GM18858 (cell line): ENCODE measurements at regions not wholly inside any gene's neighbourhood (a gene's known extent, or its start where the extent isn't known, plus 50 kb on each side); places are given as distances from the start of the nearest gene placed in this dataset.
"Not testable (repeated sequence)": the region's sequence is repeated elsewhere in the genome, so short reads cannot be mapped to it uniquely, and the experiment has no call there.

Experiments used
- ATAC-seq: cut with Tn5 transposase; IDR thresholded peaks from one replicate; pipeline ENCODE4 v1.9.1; 2021; ENCODE audit not compliant: unreplicated experiment

DNA sequence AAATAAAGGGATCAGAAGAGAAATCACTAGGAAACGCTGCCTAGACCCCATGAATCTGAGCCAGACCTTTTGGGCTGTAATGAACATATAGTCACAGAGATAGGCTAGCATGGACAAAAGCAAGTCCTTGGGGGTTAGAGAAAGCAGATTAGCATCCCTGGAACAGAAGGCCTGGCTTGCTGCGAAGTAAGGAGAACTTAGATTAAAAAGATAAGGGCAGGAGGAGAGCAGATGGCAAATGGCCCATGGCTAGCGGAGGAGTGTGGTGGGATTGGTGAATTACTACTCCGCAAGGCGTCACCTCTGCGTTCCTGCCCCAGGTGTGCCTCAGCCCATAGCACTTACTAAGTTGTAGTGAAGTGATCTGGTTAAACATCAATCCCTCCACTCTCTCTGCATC is 92.3 kb upstream of the ZNF438 start:
- ATAC-seq, result no peak

DNA sequence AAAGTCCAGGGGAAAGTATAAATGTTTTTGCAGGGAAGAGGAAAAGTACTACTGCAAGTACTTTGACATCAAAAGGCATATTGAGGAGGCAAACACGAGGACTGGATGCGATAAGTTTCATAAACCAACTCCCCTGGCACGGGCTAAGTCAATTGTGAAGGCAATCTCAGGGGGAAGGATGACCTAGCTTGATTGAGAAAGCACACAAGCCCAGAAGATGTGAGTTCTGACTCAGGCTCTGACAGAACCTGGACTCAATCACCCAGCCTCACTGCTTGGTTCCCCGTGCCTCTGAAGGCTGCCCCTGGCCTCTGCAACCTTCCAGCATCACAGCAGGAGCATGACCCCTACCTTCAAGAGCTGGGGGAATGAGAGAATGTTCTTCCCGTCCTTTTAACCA is 93.2 kb upstream of the ZNF438 start:
- no peak for ATAC-seq

DNA sequence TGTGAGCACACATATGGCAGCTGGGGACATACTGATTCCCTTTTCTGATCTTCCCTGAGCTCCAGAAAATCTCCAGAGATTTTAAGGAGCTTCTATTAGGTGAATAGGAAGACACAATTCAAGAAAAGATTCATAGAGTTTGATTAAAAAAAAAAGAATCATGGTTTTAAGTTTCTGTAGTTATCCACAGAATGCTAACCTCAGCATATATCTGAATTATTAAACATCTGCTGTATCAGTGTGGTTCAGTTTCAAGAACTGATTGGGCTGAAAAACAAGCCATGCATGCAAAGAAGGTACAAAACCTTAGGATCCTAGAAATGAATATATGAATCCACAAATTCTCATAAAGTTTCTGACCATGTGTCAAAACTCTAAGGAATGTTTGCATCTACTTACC is 94.1 kb upstream of the ZNF438 start:
- ATAC-seq, result no peak

DNA sequence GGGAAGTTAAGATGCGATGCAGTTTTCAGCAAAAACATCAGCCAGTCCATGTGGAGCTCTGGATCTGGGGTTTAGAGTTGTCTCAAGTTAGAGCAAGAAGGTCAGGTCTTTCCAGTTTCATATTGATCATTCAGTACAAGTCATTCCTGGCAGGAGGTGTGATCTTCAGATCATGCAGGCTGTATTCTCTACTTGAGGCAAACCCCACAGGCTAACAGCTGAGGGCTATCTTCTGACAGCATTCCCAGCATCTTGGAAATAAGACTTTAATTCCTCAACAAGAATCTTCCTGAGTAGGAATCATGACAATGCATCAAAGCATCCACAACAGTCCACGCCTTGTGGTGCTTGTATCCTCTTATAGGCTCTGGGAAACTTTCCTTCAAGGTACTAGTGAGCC is 94.9 kb upstream of the ZNF438 start:
- ATAC-seq, result no peak

DNA sequence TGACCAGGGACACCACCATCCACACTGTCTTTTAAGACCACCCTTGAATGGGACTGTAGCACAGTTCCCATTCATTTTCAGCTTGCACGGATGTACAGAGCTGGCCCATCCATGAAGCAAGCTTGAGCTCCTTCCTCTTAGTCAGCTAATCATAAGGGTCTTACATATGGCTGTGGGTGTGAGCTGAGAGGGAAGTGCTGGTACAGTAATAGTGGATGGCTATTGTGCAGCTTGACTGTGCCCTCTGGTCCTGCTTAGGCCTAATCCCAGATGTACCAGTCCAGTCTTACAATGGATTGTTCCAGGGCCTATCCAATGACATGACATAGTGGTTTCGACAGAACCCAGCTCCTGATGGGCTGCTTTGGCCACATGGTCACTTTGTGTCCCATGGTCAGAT is 96.9 kb upstream of the ZNF438 start:
- ATAC-seq, result no peak

DNA sequence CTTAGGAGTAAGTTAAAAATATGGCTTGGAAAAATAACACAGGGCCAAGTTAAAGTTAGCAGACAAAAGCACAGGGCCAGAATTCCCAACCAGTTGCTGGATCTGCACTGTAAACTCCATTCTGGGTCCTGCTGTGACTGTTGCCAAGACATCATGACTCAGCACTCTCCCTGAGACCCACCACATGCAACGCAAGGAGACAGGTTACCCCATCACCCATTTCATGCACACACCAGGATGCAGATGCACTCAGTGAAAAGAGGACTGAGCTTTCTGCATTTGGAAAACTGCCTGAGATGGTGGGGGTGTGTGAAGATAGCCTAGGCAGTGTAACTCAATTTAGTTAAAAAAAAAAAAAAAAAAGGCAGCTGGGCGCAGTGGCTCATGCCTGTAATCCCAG is 97.6 kb upstream of the ZNF438 start:
- ATAC-seq, result no peak

DNA sequence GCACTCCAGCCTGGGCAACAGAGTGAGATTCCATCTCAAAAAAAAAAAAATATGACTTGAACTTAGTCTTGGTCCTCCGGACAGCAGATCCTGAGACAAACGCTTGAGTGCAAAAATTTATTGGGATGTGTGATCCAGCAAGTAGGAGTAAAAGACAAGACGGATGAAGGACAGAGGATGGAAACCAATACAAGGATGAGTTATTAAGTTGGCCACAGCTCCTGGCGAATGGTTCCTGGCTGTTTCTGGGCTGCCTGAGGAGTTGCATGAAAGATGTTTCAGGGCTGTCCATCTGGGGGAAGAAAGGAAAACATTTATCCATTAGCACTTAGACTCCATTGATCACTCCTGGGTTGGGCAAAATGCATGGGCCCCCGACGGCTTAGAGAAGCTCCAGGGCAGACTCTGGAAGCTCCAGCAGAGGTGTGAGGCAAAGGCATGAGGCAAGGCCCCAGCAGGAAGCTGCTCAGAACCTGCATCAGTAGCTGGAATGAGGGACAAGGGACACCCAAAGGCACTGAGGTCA is 98.3 kb upstream of the ZNF438 start:
- no peak for ATAC-seq

DNA sequence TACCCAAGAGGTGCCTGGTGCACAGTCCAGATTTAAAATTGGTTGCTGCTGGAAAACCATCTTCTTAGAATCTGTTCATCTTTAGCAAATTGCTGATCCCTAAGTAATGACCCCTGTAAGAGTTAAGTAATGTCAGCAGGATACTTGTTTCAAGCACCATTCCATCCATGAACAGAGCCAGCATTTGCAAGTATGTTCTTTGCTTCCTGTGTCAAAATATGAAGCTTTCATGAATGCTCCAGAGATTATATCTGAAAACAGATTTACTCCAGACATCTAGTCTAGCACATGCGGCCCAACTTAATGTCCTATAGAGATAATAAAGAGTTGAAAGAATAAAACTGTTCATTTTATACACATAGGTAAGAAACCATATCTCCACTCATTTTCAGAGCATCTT is 98.7 kb upstream of the ZNF438 start:
- no peak for ATAC-seq

DNA sequence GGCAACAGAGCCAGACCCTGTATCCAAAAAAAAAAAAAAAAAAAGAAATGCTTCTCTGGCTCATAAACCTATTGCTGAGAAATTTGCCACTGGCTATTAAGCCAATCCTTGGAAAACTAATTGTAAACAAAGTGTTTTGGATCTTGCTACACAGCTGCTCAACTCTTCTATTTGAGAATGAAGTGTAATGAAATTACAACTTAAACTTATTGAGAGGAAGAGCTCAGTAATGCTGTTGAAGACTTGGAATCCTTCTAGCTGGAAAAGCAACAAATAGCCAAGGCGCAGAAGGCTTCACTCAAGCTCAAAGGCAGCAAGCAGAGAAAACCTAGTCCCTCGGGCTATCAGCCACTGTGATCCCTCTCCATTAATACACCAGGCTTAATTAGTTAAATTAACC is 99.6 kb upstream of the ZNF438 start:
- ATAC-seq, result no peak

DNA sequence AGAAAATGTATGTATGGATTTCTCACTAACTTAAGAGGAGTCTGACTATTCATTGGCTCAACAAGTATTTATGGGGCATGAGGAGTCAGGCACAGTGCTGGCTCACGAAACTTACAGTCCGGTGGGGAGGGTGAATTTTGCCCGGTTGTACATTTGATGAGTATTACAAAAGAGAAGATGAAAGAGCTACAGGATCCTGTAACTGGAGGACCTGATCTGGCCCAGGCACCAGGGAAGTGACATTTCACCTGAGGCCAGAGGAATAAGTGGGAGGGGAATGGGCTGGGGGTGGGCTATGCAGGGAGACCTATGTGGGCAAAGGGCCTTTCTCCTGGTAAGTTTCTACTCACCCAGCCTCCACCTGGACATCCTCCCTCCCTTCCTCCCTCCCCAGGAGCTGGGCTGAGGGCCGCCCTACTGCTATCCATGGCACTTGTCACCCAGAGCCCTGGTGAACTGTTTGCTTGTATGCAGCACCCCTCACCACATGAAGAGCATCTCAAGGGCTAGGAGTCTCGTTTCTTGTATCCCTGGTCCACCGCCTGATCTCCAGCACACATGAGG is 101.1 kb upstream of the ZNF438 start:
- no peak for ATAC-seq

DNA sequence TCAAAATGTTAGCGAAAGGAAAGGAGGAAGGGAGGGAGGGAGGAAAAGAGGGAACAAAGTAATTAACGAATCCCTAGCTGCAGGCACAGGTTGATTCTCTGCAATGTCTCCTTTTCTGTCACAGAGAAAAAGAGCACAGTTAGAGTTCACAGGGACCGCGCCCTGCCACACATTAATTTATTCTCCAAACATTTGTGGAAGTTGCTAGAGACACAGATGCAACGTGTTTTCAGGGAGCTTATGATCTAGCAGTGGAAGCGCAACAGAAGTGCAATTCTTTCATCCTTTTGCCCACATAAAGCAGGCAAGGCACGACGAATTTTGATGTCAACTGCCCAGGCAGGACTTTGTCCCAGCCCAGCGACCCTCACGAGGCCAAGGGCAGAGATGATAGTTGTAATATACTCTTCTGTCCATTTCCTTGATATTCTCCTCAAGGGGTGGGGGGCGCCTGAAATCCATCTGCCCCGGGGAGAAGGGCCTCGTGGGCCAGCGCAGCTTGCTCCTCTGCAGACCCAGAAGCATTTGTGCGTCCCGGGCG is 101.7 kb upstream of the ZNF438 start:
- no peak for ATAC-seq

DNA sequence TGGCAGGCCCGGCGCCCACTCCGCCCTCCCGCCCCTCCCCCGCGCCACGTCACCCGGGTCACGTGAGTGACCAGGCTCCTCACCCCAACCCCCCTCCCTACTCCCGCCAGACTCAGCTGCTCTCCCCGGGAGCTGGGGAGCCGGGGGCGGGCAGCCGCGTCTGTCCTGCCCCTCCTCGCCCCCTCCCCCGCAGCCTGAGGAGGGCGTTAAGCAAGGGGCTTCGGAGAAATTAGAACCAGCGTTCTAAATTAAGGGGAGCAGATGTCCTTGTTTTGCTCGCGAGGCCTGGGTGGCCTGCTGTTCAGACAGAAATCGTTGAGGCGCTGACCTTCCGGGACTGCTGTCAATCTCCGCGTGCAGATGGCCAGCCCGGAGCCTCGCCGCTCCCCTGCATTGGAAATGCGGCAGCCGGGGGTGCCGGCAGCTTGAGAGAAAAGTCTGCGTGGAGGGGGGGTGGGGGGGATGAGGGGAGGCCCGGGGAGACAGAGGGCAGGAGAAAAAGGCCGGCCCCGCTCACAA is 102.2 kb upstream of the ZNF438 start:
- ATAC-seq, result no peak

DNA sequence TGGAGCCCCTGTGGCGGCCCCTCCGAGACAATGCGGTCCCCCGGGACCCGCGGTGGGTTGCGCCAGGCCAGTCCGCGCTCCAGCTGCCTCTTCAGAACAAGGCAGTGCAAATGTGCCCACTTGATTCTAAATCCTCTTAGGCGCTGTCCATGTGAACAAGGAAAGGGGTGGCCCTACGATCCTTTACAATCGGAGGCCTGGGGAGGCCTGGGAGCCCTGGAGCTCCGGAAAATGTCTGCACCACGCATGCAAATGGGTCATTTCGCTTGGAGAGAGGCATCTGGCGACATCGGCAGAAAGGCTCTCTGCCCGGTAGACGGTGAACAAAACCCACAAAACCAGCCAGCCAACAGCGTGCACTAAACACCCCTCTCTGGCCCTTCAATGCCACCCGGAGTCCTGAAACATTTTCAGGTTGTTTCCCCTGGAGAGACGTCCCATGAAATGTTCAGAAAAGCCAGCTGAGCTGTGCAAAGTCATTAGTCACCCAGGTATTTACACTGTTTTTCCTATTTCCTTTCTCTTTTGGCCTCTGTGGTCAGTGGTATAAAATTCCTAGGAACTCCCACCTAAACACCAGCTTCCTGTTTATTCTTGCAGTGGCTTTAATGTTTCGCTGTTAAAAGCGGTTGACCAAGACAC is 102.8 kb upstream of the ZNF438 start:
- no peak for ATAC-seq

DNA sequence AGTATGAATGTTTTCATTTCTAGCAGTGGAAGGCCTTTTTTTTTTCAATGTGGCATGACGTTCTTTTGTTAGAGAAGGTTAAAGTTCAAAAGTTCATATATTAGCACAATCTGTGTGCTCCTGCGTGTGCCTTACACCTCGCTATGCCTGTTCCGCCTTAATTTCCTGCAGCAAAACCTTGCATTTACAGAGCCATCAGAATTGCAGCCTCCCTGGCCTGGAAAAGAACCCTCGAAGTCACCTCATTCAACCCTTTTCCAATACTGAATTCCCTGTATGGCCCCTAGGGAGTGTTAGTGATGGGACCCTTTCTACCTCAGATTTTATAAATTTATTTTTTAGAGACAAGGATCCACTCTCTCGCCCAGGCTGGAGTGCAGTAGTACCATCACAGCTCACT is 103.5 kb upstream of the ZNF438 start:
- no peak for ATAC-seq

DNA sequence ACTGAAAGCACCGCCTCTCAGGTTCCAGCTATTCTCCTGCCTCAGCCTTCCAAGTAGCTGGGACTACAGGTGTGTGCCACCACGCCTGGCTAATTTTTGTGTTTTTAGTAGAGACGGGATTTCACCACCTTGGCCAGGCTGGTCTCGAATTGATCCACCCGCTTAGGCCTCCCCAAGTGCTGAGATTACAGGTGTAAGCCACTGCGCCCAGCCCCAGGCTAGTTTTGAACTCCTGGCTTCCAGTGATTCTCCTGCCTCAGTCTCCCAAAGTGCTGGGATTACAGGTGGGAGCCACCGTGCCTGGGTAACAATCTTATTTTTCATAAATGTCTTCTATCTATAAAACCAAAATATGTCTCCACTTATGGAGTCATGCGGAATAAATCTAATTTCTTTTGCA is 104.1 kb upstream of the ZNF438 start:
- ATAC-seq, result not testable (repeated sequence)

DNA sequence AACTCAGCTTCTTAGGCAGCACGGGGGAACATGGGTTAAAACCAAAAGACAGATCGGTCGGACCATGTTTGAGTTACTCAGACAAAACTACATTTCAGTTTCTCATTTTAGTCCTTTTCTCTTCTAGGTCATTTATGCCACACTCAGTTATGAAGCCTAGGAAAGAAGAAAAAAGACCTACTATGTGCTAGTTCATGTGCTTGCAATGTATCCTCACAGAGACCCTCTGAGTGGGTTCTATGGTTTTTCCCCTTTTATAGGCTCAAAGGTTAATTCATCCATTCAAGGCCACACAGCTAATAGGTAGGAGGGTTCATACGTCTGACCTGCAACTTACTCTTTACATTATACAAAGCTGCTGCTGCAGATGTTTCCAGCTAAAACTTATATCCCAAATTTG is 104.7 kb upstream of the ZNF438 start:
- ATAC-seq, result no peak

DNA sequence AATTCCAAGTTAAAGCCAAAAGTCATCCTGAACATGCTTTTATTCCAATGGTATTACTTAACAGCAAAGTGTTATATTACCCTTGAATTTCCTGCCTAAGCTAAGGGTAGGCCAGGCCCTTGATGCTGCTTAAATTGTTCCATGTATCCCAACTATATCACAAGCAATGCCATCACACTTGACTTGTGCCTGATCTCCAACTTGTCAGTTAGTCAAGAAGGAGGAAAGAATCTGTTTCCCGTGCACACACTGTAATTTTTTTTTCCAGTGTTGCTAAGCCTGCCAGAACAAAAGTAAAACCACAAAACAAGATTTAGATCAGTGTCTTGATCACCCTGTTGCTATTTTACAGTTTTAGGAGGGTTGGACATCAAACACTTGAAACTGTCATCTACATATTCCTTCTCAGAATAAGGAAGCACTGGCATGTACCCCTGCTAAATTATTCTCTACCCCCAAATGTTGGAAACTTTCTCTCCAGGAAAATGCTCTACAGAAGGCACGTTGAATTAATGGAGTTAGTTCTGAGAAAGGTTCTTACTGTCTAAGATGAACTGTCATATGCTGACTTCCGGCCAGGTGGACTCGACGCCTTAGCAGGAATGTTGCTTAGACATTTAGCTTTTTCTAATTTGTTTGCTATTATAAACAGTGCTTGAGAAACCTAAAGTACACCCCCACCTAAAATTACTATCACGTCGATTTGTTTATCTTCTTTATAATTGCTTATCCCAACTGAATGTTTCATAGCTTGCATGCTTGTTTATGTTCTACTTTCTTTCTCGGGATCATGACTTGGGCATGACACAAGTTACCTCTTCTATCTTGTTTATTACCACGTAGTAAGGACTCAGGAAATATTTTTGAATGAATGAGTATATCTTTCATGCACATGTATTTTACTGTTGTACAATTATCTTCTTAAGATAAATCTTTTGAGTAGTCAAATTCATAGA is 105.5 kb upstream of the ZNF438 start:
- no peak for ATAC-seq

DNA sequence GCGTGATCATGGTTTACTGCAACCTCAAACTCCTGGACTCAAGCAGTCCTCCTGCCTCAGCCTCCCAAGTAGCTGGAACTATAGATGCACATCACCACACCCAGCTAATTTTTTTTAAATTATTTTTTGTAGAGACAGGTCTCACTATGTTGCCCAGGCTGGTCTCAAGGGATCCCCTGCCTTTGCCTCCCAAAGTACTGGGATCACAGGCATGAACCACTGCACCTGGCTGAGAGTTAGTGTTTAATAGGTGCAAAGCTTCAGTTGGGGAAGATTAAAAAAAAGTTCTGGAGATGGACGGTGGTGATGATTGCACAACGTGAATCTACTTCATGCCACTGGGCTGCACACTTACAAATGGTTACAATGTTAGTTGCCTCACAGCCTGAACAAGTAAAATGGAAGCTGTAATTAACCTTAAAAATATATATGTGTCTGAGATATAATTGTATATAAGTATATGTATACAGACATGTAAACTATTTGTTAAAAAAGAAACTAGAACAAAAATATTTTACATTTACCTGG is 106.4 kb upstream of the ZNF438 start:
- no peak for ATAC-seq

DNA sequence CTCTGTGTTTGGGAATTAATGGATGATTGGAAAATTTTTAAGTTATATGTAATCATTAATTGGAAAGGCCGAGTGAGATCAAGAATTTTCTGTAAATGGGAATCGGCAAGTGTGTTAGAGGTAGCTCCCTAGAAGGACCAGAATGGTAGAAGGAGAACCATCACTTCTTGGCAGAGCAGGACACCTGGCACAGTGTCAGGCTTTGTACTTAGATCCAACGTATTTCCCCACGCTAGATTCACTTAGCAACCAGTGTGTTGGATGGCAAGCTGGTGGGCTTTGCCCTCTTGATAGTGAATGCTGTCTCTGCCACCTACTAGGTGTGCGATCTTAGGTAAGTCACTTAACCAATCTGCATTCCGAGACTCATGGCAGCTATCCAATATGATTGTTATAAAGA is 107.8 kb upstream of the ZNF438 start:
- ATAC-seq, result no peak

DNA sequence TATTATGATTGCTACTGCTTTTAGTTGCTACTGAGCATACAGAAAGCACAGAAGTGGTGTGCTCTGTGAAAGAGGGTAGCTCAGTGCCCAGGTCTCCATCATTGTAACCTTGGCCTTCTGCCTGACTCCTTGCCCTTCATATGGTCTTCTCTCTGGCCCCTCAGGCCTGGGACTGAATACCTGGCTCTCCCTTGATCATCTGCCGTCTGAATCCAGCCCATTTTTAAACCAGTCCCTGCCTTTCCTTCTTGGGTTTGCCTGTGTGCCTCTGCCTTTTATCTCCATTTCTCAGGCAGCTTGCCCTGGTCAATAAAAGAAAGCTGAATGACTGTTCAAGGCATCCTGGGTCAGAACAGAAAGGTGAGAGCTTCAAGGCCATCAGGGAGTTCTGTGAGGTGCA is 109.1 kb upstream of the ZNF438 start:
- ATAC-seq, result no peak

DNA sequence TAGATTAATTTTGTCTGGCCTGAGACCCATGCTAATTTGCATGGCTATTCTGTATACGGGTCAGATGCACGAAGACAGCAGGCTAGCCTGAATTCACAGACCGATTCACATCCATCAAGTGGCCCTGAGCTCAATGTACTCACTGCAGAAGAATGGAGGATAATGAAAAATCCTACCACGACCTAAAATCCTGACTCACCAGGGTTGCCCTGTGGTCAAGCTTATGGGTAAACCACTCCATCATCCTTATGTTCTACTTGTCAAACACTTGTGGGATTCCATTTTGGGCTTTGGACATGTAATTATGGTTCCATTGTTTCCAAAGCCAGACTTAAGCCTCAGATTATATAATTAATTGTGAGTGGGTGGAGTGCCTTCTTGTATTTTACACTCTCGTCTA is 110.4 kb upstream of the ZNF438 start:
- ATAC-seq, result no peak
